HG02884 (cell line): ENCODE measurements at regions not wholly inside any gene's neighbourhood (a gene's known extent, or its start where the extent isn't known, plus 50 kb on each side); places are given as distances from the start of the nearest gene placed in this dataset.

Experiments used
- ATAC-seq: cut with Tn5 transposase; IDR thresholded peaks from one replicate; pipeline ENCODE4 v1.9.1; 2021; ENCODE audit warnings: mild to moderate bottlenecking, moderate library complexity; ENCODE audit not compliant: unreplicated experiment

DNA sequence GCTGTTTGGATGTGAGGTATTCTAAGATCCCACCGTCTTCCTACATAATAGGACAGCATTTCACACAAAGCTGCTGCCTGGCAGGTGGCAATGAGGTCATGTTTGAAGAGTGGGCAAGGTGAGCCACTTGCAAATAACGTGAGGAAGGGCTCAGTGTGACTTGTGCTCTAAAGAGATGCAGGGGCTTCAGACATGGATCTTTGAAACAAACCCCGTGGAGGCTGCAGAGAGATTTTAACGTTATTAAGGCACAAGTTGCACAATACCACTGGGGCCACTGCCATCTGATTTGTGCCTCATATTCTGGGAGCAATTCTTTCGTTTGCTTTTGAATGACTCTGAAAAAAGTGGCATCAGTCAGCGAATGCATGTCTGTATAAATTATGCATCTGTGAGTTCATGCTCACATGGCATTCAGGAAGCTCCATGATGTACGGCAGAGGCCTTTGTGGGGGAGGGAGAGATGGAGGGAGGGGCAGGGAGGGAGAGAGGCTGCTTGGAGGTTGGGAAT is 362.0 kb downstream of the SOX11 start:
- no peak for ATAC-seq

DNA sequence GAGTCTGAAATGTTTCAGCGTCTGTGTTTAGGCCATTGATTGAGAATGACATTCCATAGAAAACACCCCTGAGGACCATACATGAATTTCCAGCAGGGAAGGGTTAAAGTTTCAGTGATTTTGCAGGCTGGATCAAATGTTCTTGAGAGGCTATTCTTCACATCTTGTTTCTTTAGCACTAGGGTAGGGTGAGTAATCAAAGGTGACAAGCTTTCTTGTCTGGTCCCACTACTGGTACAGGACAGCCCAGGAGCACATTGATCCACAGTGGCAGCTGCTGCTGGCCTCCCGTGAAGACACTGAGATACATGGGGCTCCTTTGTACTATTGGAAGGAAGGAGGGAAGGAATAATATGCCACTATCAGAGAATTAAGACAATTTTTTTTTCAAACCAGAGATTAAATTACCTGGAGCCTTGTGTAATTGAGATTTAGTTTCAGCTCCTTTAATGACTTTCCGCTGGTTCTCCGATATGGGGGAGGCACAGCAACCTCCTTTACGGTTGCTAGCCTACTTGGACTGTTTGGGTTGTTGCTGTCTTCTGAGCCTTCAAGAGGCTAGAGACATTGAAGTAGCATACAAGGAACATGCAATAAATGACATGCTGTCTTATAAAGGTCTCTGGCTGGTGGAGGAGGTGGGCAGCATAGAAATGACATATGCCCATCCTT is 368.9 kb downstream of the SOX11 start:
- no peak for ATAC-seq

DNA sequence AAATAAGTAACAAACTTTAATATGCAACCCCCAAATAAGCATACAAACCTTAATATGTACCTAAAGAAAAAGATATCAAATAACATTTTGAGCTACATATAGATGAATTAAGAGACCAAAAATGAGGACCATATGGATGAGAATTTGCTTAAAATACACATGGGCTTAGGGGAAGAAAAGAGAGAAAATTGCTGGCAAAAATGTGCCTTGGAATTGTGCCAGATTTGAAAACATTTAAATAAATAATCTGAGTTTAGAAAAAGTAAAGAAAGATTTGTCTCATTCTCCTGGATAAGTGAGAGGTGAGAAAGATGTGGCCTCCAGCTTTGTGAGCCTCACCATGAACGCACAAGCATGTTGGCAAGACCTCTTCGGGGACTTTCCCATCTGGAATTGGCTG is 372.6 kb downstream of the SOX11 start:
- no peak for ATAC-seq

DNA sequence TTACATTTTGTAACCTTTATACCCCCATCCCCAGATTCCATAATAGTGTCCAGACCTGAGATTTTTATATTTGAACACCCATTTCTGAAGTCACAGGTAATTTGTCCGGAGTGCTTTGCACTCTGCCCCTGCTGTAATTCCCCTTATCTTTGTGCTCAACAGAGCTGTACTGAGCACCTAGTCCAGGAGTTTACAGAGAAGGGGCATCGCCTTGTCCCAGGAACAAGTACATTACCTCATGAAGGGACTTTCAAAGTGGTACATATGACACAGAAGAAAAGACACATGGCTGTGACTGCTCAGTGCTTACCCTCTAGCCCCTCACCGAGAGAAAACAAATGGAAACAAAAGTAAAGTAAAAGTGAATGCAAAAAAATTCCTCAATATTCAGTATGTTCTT is 373.5 kb downstream of the SOX11 start:
- ATAC-seq: no peak

DNA sequence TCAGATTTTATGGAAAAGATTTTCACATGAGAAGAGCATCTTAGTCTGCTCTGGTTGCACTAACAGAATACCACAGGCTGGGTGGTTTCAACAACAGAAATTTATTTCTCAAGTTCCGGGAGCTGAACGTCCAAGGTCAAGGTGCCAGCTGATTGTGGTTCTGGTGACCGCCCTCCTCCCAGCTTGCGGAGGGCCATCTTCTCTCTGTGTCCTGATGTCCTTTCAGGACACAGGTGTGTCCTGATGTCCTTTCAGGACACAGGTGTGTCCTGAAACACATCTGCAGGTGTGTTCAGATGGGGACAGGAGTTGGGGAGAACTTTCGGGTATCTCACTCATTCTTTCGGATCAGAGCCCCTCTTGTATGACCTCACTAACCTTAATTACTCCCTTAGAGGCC is 374.9 kb downstream of the SOX11 start:
- ATAC-seq: no peak

DNA sequence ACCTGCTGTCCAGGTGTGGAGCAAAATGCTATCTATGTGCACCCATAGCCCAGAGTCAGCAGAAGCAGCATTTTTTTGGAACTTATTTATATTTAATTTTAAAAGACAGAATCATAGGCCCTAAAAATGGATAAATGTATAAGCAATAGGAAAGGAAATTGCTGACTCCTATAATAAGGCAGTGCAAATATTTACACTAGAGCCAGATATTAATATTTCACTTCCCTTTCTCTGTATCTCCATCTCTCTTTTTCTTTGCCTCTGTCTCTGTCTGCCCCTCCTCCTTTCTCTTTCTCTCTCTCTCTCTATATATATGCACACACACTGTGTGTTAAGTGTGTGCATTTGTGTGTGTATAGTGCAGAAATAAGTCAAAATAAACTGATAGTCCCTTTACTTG is 375.6 kb downstream of the SOX11 start:
- ATAC-seq: no peak

DNA sequence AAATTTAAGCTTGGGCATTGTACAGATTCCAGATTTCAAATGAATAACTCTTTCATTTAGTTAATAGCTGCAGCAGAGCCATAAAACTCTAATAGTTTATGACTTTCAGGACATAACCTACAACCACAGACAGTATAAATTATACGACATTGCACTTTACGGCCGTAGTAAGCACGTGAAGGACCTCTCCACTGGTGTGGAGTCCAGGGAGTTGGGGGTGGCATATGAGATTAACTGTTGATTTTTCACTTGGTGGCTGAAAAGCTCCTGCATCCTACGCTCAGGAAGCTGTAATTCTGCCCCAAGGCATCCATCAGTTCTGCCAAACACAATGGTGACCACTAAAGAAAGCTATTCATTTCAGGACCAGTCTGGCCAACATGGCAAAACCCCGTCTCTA is 376.2 kb downstream of the SOX11 start:
- no peak for ATAC-seq

DNA sequence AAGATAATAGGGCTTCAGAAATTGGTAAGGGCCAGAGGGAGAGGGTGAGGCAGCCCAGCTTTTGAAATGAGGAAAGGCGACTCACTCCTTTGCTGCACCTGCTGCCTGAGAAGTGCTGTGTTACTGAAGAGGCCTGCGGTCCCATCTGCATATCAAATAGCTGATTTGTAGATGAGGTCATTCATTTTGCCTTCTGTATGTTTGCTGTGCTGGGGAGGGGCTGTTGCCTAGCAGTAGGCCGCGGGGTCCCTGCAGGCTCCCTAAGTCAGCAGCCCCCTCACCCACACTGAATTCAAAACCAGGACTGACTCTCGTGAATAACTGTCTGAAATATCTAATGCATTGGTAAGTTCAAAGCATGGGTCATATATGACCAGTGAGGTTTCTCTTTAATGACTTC is 377.2 kb downstream of the SOX11 start:
- ATAC-seq: no peak

DNA sequence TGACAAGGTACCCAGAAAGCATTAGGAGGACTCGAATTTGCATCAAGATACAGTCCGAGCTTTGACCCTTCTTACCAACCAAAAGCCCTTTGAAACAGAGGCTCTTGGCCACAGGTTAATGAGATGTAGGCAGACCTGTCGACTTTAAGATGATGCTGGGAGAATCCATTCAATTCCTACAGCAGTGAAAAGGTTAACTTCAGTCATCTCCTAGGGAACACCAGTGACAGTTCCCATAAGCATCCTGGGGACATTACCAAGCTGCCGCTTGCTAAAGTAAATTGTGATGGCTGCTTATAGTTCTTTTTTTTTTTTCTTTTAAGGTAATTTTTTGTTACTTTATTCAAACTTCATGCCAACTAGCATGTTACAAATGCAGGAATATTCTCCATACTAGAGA is 379.3 kb downstream of the SOX11 start:
- ATAC-seq: no peak

DNA sequence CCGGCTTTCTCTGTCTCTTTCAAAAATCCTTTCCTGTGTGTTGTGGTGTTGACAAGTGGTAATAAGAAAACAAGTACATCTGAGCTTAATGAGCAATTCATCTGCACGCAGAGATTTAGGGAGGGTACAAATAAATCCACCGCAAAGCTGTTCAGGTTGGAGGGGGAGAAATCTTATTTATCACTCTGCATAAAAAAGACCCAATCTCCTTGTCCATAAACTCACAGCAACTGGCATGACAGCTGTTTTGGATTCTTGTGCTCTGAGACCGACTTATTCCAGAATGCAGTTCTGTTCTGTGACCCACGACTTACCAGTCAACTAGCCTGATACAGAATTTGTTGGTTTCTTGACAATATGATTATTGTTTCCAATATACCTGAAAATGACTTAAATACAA is 380.1 kb downstream of the SOX11 start:
- ATAC-seq: no peak

DNA sequence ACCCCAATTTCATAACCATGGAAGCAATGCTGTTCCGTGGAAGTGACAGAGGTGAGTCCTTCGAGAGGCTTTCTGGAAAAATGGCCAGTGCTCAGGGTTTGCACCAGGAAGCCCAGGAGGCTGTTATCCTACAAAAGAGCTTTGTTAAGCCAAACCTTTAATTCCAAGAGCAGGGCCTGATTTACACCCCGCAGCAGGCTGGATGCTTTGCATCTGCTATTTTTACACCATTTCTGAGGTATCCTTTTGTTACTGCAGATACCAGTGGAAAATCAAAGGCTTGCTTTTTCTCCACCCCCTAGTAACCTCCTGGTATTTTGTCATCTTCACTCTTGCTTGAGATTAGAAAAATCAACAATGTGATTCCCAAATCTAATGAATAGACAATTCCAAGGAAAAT is 380.6 kb downstream of the SOX11 start:
- no peak for ATAC-seq

DNA sequence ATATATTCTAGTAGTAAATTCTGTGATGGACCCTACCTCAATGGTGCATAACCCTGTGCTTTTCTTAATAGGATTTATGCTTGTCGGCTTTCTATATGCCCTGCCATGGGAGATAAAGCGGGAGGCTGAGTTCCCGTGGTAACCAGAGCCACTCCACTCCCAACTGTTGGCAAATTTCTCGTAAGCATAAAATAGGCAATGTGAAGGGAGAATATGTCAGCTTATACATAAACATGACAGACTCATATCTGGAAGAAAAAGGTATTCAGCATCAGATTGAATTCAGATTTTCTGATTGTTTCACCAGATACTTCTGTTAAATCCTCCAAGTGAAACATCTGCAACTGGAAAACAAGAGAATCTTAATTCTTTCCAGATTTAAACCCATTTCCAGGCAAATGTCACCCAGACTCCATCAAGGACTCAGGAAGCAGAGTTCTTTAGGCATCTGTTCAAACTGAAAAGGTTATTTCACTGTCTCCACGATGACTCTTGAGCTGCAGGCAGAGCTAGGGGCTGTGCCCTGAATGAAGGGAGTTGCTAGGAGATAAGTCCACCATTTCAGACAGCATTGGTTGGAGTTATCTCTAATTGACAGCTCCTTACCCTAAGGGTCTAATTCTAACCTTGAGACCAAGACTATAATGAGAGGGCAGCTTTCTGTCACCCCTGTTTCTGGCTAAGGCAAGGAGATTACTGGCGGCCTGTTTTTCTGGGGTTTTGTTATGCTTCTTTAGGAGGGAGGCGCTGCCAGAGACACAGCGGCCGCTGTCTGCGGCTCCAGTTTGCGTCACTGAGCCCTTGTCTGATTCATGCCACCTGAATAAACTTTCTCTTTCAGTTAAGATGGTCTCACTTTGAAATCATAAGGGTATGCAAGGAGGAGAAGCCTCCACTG is 381.3 kb downstream of the SOX11 start:
- ATAC-seq: peak; percentile 60

DNA sequence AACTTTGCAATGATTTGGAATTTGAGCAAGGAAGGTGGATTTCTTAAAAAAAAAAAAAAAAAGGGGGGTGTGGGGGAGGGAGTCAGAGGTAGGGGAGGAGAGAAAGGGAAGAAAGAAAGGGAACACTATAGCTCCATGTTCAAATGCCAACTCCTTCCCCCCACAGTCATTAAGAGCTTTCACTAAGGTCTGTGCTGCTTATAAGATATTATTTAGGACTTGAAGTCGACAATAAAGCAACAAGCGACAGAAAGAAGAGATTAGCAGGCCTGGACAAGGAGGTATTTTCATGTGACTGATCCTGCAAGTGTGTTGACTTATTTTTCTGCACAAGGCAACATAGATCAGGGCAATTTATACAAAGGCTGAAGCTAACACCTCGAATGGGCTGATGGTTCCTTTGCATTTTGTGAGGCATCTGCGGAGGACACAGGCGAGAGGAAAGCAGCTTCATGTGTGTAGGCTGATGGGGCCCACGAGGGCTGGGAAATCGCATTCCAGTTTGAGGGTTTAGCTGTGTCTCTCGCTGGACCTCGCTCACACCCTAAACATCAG is 382.0 kb downstream of the SOX11 start:
- no peak for ATAC-seq

DNA sequence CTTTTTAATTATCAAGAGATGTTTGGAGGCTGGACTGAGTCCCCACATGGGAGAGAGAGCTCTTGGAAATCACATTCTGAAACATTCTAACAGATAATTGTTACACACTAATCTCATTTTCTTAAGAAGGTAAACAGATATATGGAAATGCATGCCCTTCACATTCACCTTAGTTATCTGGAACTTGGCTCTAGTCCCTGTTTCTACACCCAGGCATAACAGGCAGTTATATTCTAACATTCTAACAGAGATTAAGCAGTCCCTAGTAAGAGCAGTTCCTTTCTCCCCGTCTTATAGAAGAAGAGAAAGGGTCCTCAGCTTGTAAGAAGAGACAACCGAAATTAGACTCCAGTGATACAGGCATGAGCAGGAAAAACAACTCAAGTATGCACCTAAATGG is 385.4 kb downstream of the SOX11 start:
- no peak for ATAC-seq

DNA sequence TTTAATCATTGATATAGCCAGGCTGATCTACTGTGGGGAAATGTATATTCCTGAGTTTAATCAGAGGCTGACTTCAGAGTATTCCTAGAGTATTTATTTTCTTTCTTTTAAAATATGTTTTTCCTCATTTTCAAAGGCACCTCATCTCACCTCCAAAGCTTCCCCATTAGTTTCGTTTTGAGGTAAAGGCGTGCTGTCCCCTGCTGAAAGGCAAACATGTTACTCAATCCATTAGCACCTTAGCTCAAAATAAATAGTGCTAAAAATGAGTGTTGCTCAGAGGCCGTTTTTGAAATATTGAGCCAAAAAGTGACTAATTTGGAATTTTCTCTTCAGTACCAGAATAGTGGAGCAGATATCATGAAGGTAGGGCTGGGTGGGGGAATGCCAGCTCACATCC is 386.2 kb downstream of the SOX11 start:
- no peak for ATAC-seq

DNA sequence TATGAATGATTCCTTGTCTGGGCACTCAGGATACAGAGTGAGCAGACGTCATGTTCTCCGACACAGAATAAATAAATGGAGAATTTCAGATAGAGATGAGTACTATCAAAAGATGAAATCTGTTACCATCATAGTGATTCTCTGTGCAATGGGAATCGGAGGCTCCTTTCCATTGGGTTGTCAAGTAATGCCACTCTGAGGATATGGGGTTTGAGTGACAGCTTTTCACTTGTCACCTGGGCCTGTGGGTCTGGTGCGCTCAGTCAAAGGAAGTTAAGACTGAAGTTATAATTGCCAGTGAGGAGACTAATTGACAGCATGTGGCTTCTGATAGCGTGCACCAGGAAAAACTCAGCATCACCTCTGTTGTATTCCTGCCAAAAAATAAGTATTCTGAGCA is 387.2 kb downstream of the SOX11 start:
- no peak for ATAC-seq

DNA sequence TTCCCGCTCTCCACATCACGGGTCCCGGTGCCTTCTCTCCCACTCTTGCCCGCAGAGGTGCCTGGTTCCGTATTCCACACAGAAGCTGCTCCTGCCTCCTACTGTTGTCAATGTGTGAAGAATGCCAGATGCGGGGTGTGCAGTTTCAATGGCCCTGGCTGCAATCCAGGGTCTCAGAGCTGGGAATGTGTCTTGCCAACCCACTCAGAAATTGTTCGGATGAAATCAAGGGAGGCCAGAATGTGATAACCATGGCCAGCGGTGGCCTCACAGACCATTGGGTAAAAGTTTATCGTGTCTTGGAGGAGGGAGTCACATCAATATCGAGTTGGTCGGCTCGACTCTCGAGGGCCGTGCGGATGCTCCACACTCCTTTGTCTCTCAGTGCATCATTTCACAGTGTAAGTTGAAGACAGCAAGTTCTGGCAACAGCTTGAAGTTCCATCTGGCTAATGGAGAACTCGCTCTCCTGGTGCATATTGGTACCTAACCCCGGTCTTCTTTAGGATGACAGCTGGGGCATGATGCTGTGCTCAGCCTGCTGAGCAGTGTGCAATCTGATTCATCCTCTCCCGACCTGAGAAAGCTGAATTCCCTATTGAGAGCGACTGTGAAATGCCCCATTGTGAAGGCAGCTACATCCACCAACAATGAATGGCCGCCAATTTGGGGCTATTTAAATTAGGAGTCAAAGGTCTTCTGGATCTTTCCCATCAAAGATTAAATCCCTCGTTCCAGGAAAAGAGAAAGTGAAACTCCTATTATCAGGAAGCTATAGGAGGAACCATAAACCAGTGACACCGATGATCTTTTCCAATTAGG is 389.0 kb downstream of the SOX11 start:
- no peak for ATAC-seq

DNA sequence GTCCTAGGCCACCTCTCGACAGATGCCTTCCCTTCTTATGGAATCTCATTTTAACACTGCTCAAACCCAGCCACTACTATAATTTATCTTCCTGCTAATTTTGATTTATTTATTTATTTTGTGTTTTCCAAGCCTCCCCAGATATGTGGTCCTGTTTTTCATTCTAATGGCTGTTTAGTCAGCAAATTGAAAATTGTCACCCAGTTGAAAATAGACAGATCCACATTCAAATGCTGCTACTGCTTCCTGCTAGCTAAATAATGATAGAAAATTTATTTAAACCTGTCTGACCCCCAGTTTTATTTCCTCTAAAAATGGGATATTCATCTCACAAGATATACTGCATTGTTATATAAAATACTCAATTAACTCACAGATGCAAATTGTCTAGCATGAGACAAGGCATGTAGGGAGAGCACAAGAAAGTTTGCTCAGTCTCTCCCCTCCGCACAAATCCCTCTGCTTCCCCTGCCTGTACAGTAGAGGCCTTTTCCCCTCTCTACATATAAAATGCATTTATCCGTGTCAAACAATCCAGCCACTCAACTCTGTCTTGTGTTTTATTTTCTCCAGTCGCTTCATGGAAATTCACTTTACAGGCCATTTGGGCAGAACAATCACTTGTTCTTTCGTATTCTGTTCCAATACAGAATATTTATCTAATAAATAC is 389.9 kb downstream of the SOX11 start:
- ATAC-seq: no peak

DNA sequence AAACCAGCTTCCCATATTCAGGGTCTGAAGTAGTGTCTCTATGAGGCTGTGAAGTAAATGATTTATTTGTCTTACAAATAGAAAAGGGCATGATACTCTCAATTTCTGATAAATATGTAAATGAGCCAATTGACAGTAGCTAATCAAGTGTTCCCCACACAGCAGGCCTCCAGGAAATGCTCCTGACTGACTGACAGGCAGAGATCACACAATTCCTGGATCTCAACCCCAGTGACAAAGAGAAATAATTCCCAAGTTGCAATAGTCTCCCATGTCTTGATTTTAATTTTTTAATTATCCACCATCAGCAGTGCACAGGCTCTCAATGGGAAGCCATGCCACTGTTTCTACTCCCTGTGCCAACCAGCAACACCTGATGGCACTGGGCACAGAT is 390.4 kb downstream of the SOX11 start:
- no peak for ATAC-seq

DNA sequence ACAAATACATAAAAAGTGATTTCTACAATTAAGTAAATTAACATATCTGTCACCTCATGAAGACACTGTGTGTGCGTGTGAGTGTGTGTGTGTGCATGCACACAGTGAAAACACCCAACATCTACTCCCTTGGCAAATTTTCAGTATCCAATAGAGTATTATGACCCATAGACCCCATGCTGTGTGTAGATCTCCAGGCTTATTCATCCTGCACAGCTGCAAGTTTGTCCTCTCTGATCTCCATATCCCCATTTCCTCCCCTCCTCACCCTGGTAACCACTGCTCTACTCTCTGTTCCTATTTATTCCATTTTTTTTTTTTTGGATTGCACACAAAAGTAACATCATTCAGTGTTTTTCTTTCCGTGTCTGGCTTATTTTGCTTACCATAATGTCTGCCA is 391.0 kb downstream of the SOX11 start:
- no peak for ATAC-seq

DNA sequence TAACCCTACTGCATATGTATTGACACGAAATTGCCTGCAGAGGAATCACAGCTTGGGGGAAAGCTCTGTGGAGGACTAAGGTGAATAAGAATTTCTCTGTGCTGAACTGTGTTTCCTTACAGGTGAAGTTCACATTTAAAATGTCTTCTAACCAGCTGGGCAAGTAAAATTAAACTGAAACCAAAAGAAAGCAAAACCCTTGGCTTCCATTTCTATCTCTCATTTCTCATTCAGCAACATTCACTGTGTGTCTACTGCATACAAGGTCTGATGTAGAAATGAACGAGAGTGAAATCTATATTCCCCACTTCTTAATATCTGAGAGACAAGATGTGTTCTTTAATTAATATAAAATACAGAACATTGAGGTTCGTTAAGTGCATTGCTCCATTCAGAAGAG is 397.3 kb downstream of the SOX11 start:
- ATAC-seq: no peak
